DMS53 treated with DMSO at 0.1 percent for 48 hours (cell line): ENCODE measurements at regions not wholly inside any gene's neighbourhood (a gene's known extent, or its start where the extent isn't known, plus 50 kb on each side); places are given as distances from the start of the nearest gene placed in this dataset.

Source experiments
- DNase-seq: peaks from one replicate; lab custom pipeline; 2025; ENCODE audit not compliant: unreplicated experiment; lab: John Stamatoyannopoulos, UW

DNA sequence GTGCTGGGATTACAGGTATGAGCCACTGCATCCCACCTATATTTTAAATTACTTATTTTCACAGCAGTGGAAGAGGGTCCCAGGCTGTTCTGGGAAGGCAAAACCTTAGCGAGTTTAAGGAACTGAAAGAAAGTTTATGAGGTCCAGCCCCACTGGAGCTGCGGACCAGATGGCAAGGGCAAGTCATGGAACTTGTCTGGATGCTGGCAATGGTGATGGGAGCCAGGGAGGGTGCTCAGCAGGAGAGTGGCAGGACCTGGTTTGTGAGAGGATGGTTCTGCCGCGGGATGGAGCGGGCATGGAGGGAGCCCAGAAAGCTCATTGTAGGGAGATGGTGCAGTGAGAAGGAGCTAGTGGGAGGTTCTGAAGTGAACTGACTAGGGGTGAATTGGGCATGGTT is 50.6 kb upstream of the SLC45A1 start:
- no peak for DNase-seq

DNA sequence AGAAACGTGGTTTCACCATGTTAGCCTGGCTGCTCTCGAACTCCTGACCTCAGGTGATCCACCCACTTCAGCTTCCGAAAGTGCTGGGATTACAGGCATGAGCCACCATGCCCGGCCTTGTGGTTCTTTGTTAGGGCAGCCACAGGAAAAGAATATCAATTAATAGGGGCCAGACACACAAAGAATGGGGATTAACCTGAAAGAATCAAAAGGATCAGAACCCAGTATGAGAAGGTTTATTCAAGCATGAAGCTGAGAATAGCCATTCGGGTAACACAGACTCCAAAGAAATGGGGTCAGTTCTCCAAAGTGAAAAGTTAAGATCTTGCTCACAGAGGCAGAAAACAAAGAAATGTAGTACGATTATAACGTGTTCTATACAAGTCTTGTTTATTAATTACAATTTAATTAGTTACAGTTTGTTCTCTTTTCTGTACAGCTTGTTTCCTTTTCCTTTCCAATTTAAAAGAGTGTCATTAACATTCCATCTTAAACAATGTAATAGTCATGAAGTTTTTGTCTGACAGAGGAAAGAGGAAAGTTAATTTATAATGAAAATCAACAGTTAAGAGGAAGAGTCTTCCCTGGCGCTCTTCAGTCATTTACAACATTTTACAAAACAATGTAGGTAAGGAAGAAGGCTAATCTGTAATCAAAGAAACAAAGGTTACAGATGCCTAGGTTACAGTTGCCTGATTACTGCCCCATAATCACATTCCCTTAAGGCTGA is 51.3 kb upstream of the SLC45A1 start:
- DNase-seq, result no peak

DNA sequence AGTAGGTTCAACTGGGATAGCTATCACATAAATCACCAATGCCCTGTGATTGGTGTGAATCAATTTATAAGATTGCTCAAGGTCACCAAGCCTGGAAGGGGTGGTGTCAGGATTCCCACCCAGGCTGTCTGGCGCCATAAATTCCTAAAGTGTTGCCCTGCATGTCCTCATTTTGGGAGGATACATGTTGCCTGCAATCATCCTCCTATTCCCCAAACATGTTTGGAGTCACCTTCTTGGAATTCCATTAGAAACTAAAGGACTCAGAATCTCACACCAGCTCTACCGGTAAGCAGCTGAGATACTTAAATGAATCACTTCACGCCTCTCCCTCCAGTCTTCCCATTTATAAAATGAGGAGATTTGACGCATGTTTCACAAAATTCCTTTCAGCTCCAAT is 54.1 kb upstream of the SLC45A1 start:
- DNase-seq, result no peak

DNA sequence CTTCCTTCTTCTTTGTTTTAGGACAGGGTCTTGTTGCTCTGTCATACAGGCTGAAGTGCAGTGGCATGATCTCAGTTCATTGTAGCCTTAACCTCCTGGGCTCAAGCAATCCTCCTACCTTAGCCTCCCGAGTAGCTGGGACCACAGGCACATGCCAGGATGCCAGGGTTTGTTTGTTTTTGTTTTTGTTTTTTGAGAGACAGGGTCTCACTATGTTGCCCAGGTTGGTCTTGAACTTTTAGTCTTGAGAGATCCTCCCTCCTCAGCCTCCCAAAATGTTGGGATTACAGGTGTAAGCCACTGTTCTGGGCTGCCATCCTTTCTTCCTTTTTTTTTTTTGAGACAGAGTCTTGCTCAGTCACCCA is 56.5 kb upstream of the SLC45A1 start:
- DNase-seq, result no peak

DNA sequence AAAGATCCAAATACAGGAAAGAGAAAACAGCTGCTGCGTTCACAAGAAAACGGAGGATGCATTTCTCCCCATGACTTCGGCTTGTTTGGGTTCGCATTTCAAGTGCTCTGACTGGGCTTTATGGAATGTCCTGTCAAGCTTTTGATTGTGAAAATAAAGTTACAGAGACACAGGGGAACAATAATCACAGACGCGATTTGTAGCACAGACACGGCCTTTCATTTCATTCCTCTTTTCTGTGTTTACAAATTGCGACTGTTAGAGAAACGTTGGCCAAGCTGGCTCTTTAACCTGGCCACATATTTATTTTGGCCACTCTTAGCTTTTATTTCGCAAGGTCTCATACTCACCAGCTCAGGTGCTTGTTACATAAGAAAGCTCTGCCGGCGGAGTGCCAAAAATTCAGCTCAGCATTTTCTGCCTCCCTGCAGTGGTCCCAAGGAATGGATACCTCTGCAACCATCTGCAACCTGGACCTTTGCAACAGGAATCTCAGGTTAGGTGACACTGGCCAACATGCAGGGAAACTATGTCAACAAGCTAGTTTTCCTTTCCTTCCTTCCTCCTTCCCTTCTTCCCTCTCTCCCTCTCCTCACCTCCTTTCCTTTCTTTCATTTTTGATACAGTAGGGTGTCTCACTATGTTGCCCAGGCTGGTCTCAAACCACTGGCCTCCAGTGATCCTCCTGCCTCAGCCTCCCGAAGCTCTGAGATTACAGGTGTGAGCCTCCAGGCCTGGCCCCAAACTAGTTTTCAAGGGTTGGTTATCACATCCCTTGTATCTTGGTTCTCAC is 58.2 kb upstream of the SLC45A1 start:
- DNase-seq, result no peak

DNA sequence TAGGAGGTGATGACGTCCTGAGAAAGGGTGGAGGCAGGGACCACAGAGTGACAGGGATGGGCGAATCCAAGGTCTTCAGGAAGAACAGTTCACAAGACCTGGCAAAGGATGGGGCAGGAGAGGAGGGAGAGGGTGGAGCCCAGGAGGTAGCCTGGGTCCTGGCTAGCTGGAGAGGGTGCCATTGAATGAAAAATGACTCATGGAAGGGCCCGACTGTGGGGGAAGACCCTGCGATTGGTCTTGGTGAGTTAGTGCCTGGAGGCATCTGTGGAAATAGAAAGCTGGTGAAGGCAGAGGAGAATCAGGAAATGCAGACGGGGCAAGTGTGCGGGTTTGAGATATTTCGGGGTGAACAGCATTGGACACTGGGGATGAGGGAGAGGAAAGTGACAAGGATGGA is 60.3 kb upstream of the SLC45A1 start:
- DNase-seq, result no peak

DNA sequence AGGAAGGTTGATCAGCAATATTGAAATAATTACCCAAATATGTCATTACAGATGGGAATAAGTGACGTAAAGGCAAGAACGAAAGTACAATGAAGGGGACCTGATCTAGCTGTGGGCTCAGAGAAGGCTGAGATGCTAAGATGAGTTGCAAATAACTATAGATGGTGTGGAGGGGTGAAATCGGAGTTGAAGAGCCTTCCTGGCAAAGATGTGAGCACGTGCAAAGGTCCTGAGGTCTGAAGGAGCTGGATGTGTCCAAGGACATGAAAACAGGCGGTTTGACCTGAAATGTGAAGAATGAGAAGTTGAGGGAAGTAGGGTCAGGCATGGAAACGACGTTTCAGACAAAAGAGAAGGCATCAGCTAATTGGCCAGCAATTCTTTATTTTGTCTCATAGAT is 61.6 kb upstream of the SLC45A1 start:
- no peak for DNase-seq

DNA sequence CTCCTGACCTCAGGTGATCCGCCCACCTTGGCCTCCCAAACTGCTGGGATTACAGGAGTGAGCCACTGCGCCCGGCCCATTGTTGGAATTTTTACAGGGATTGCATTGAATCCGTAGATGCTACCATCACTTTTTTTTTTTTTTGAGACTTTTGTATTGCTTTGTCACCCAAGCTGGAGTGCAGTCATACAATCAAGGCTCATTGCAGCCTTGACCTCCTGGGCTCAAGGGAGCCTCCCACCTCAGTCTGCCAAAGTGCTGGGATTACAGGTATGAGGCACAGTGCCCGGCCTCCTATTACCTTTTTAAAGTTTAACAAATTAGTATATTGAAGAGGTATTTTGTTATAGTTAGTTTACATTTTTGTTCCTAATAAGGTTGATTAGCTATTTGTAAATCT is 62.2 kb upstream of the SLC45A1 start:
- no peak for DNase-seq

DNA sequence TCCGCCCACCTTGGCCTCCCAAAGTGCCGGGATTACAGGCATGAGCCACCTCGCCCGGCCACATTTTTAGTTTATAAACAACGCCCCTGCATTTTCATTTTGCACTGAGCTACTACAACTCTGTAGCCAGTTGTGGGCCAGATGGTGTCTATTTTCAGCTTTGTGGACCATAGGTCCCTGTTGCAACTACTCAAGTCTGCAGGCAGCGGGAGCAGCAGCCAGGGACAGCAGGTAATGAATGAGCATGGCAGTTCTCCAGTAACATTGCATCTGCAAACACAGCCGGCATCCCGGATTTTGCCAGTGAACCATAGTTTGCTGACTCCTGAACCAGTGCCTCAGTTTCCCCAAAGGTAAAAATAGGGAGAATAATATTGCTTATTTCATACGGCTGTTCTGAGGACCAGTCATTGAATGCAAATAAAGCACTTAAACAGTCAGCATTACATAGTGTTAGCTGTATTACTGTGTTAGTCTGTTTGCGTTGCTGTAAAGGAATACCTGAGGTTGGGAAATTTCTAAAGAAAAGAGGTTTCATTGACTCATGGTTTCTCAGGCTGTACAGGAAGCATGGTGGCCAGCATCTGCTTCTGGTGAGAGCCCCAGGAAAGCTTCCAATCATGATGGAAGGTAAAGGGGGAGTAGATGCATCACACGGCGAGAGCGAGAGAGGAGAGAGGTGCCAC is 65.5 kb upstream of the SLC45A1 start:
- DNase-seq, result no peak

DNA sequence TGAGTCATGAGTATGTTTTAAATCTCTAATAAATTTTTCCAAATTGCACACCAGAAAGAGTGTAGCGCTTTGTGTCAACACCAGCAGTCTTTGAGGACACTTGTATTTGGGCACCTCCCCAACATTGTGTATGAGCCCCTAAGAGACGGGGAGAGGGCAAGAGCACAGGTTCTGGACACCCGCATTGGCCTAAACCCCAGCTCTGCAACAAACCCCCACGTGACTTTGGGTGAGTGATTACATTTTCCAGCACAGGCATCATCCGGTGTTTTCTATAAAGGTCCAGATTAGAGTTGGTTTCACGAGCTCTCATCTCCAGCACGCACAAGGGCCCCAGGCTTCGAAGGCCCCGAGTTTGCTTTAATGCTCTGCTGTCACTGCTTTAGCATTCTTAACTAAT is 66.3 kb upstream of the SLC45A1 start:
- DNase-seq, result no peak

DNA sequence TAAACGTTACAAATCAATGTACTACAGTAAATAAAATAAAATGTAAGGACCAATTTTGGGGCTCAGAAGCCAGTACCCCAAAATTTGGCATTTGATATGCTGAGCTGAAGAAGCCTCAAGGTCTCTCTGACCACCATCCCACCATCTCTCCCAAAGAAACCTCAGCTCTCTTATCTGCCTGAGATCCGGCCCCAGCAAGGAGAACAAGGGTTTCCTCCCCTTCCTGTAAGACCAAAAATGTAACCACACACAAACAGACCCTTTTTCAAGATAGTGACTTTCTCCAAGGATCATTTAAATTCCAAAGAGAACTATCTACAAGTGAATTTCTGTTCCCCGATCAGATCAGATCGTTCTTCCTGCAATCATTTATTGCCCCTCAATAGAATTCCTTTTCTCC is 68.1 kb upstream of the SLC45A1 start:
- no peak for DNase-seq

DNA sequence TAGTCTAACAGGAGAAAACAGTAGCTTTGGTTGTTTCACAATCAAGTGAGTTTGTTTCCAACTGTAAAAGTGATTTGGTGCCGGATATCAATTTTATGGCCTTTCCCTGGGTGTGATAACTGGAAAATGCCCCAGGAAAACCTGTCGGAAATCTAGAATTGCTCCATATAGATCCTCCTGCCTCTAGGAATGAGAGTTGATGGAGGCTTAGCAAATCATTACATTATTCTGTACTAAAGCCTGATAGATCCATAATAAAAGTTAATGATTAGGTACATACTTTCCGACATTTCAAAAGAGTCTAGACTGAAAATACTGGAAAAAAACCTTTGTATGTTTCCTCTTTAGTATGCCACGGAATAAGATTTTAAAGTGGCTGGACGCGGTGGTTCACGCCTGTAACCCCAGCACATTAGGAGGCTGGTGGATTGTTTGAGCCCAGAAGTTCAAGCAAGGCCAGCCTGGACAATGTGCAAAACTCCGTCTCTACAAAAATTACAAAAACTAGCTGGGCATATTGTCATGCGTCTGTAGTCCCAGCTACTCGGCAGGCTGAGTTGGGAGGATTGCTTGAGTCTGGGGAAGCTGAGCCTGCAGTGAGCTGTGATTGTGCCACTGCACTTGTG is 70.0 kb upstream of the SLC45A1 start:
- no peak for DNase-seq

DNA sequence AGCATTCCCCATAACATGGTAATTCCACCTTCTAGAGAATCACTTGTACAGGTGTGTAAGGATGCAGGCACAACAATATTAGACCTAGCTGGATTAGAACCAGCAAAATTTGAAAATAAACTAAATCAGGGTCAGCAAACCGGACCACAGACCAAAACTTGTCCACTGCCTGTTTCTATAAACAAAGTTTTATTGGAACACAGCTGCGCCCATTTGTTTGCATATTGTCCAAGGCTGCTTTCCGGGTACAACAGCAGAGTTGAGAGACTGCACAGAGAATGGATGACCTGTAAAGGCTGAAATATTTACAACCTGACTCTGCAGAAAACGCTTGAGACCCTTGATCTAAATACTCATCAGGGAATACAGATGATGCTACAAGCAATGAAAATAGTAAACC is 73.6 kb upstream of the SLC45A1 start:
- no peak for DNase-seq

DNA sequence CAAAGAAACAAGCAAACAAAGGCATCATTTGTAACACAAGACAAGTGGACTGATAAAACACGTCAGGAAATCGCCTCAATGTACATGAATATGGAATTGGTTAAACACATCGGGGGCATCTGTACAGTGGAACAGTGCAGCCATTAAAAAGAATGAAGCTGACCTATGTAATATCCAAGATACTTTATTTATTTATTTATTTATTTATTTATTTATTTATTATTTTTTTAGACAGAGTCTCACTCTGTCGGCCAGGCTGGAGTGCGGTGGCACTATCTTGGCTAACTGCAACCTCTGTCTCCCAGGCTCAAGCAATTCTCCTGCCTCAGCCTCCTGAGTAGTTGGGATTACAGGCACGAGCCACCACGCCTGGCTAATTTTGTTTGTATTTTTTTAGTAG is 75.4 kb upstream of the SLC45A1 start:
- DNase-seq, result no peak

DNA sequence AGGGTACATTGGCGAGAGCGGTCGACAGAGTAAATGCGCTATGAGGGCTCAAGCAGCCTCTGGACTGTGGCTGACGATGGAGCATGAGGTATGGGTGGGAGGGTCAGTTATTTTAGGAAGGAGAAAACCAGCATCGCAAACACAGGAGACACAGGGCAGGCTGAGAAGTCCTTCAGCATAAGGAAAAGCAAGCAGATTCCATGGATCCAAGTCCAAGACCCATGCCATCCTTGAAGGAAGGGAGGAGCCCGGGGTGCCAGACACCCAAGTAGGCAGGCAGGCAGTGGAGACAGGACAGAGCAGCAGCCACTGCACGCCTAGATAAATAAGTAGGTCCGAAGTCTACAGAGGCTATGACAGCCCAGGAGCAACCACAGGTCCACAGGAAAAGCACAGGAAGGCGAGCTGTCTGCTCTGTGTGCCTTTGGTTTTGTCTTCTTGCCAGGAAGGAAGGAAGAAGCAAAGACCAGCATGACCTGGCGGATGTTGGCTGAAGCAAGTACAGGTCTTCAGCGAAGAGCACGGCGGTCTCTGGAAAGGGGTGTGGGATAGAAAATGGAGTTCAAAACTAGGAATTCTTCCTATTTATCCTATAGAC is 76.4 kb upstream of the SLC45A1 start:
- no peak for DNase-seq

DNA sequence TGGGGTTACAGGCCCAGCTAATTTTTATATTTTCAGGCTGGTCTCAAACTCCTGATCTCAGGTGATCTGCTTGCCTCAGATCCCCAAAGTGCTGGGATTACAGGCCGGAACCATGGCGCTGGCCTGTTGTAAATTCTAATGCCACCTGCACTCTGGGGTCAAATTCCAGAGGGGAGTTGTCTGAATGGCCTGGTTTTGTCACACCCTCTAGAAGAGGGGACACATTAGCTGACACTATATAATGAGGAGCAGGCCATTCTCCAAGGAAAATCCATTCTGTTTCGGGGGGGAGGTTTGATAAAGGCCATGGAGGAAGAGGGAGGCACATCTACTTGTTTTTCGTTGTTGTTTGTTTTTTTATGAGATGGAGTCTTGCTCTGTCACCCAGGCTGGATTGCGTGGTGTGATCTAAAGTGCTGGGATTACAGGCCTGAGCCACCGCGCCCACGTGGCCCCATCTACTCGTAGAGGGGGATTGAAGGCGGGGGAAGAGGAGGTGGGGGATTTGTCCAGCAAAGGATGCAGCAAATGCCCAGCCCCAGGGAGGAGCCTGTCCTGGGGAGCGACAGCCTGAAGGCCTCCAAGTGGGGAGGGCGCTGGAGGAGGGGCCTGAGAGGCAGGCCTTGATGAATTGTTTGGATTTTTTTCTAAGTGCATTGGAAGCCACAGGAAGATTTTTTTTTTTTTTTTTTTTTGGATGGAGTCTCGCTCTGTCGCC is 78.4 kb upstream of the SLC45A1 start:
- no peak for DNase-seq

DNA sequence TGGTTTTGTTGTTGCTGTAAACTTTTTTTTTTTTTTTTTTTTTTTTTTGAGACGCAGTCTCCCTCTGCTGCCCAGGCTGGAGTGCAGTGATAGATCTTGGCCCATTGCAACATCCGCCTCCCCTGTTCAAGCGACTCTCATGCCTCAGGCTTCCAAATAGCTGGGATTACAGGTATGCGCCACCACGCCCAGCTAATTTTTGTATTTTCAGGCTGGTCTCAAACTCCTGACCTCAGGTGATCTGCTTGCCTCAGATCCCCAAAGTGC is 78.9 kb upstream of the SLC45A1 start:
- DNase-seq, result no peak

DNA sequence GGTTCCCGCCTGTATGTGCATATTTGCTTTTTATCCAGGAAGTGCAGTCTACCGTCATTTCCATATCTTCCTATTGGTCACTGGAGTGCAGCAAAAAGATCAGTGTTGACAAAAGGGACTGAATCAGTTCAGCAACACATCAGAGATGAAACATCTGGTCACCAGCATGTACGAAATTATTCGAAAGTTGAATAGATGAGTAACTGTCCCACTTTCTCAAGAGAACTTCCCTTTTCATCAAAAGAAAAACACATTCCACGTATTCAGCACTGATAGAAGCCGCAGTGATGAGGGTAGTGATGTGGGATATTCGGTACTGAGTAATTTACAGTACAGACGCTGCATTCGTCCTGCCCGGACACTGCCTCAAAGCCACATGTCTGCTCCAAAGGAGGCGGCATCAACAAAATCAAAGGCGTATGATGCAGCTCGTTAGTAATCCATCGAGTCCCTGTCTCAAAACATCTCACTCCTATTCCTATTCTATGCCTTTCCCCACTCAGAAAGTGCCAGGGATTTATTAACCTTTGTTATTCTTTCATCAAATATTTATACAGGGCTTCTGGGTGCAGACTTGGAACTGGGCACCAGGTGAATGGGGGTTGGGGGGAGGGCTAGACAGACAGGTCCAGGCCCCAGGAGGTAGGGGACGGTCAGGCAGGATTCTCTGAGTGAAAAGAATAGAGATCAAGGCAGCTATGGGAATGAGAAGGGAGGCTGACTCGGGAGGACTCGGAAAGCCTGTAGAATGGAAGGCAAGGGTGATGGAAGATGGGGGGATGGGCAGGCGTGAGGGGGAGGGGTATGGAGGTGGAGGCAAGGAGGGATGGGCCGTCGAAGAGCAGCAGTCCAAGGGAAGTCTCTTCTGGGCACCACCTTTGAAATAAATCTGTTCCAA is 79.5 kb upstream of the SLC45A1 start:
- peak; percentile 83 for DNase-seq

DNA sequence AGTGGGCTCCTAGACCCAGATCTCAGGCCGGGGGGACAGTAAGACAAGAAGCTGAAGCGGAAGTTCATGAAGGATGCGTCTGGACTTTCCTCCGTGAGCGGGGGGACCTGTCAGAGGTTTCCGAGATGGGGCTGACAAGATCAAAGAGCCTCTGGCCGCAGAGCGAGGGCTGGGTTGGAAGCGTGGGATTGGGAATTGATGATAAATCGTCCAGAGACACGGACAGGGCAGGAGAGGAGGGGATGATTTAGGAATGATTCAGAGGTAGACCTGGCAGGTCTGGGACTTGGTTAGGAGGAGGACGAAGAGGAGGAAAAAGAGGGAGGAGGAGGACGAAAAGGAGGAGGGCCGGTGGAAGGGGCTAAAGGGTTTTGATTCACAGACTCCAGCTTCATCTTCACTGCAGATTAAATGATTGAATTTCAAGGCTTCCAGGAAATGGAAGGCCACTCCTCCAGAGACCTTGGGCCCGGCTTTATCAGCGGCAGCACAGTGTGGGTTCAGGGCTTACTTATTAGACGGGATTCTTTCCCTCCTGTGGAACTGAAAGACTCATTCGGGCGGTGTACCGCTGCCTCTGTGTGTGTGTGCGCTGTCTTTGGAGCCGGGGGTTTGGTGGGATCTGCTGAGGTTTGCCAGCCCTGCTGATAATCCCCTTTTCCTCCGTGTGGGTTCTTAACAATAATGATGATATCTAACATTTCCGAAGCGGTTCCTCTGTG is 85.7 kb upstream of the SLC45A1 start:
- DNase-seq, result no peak

DNA sequence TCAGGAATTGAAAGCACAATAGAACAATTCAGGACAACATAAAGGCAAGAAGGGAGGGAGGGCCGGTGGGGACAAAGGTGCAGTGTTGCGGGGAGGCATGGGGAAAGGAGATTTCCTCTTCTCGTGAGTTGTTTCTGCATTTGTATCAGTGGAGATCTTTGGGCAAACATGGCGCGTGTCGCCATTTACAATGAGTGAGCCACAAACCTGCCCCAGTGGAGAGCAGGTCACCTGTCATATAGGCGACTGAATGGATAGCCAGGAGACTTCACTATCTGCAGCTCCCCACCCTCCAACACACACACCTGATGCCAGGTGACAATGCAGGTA is 87.7 kb upstream of the SLC45A1 start:
- DNase-seq, result no peak
